ENCODE measurements at regions not wholly inside any gene's neighbourhood (a gene's known extent, or its start where the extent isn't known, plus 50 kb on each side); places are given as distances from the start of the nearest gene placed in this dataset.

DNA sequence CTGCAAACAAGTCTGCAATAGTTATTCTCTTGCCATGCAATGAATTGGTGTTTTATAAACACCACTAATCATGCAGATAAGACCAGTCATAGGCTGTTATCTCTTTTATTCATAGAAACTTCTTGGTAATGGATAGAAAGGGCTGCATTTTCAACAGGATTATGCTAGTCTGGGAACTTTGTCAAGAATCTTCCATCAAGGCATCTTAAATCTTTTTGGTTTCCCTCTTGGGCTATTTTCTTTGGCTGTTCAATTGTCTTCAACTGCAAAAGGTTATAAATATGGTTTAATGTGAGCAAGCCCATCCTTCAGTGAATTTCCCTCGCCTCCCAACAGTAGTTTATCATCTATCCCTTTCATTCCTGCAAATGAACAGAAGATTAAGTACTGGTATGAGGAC is 59.0 kb upstream of the MINAR1 start:
- no peak for DNase-seq

DNA sequence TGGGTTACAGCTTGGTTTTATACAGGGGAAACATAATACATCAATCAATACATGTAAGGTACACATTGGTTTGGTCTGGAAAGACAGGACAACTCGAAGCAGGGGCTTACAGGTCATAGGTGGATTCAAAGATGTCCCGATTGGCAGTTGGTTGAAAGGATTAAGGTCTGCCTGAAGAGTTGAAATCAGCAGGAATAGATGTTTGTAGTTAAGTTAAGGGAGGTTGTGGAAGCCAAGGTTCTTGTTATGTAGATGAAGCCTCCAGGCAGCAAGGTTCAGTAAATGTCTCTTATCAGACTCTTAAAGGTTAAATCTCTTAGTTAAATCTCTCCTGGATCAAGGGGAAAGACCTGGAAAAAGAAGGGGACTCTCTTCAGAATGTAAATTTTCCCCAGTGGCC is 58.4 kb upstream of the MINAR1 start:
- no peak for DNase-seq

DNA sequence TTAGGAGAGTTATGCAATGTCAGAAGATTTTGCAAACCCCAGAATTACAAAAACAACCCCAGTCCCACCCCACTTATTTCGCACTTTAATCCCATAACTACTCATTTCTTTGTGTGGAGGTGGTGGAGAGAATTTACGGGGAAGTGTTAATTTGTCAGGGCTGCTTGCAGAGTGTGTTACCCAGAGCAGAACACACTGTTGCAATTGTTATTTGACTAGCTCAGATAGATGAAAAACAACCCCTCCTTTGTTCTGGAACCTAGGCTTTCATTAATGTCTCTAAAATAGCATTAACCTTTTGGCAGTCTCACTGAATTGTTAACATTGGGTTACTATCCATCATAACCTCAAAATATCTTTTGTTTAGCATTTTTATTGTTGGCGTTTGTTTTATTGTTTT is 55.8 kb upstream of the MINAR1 start:
- DNase-seq, result no peak

DNA sequence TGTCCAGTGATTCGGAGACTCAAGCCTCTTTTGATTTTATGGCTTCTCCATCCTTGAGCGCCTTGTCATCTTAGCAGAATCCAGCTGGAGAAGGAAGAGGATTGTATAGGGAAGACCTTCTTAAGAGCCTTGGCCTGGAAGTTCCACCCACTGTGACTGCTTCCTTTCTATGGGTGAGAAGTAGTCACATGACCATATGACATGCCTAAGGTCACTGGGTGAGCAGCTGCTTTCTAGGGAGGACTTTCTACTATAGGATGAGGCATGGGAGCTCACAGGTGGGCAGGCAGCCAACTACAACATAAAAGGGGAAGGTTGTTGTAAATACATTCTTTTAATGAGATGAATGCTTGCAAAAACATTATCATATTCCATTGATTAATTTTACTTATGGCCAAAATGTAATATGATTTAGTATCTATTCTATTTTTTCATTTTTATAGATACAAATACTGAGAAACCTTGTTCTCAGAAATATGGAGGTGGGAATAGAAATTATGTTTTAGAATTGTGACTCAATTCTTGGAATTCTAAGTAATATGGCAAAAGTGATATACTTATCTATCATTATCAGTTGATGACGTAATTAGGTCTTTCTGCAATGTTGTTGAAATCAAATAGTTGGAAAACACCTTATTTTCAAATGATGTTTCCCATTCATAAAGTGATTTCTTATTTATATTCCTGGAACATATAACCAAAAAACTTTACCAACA is 53.6 kb upstream of the MINAR1 start:
- DNase-seq, result peak in 1 of 2 experiments; percentile 3

DNA sequence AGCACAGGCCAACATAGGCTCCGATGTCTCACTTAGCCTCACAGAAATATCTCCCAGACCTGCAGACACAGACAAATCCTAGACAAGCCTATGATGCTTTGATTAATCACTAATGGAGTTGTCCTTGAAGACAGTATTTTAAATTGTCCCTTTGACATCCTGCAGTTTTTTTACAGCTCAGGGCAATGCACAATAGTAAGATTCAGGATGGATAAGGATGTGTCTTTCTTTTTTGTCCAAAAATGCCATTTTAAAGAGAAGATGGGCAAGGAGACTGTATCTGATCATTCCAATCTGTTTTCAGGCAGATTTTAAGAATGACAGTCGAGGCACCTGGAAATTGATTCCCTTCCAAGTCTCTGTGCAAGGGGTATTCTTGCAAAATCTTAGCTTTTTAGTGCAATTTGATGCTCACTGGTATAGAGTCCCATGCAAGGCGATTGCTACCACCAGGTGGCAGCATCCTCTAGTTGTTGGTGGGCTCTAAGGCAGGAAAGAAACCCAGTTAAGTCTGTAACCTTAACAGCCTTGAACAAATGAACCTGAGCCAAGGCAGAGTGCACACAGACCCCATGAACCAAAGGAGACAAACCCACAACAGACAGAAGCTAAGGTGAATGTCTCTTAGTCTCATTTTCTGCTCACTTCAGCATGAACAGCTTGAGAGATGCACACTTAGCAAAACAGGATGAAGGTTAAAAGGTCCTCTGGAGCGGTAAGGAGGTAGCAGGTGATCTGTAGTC is 51.2 kb upstream of the MINAR1 start:
- peak; percentile 83 to 85 for DNase-seq

DNA sequence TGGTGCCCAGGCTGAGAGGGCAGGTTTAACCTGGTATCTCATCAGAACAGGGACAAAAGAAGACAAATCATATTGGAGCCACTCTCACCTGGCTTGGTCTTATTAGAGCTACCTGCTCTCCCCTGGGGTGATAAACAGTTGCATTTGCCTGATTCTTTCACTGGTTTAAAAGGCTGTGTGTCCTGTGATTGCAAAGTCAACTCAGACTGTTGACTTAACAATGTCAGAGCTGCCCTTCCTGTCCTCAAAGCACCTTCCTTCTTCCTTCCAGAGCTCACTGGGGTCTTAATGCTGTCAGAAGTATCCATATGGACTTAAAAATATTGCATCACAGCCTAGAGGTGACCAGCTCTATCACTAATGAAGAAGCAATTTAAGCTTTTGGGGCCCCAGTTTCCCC is 50.5 kb upstream of the MINAR1 start:
- no peak for DNase-seq
